PC-9 (cell line): ENCODE measurements at regions not wholly inside any gene's neighbourhood (a gene's known extent, or its start where the extent isn't known, plus 50 kb on each side); places are given as distances from the start of the nearest gene placed in this dataset.

Experiments
- BruUV-seq: library from RNA; stranded (reverse); fragments of 400-500 nt; replicated peaks from 2 replicates; lab custom pipeline; 2021; lab: Mats Ljungman, UMichigan
- CTCF ChIA-PET: fragments of 300-600 bp; sonication (Branson Sonifier 250); formaldehyde crosslinking; loops from one replicate; lab custom pipeline; 2022; ENCODE audit warnings: antibody characterized with exemption; lab: Charles Lee
- POLR2A ChIA-PET: fragments of 300-600 bp; sonication (Branson Sonifier 250); formaldehyde crosslinking; loops from one replicate; lab custom pipeline; 2022; ENCODE audit warnings: antibody characterized with exemption; ENCODE audit not compliant: unreplicated experiment; lab: Charles Lee
- DNase-seq, 2 experiments: peaks; one replicate each; pipeline versions ENCODE4 v3.0.0 to v3.0.0-alpha.2; 2015 to 2022; ENCODE audit warnings: mixed read lengths in 1 of 2
- H2AFZ ChIP-seq: fragments of 200-600 bp; sonication (generic); 2 replicates; pipeline ENCODE4 v1.8.1; 2017; ENCODE audit warnings: antibody characterized with exemption
- H3F3A ChIP-seq: fragments of 200-600 bp; sonication (generic); 2 replicates; pipeline ENCODE4 v1.8.1; 2017; ENCODE audit warnings: antibody characterized with exemption, mild to moderate bottlenecking, low read depth; ENCODE audit not compliant: insufficient read depth
- H3K27ac ChIP-seq: fragments of 200-600 bp; sonication (generic); 2 replicates; pipeline ENCODE4 v1.6.1; 2016; ENCODE audit warnings: mixed run types
- H3K27me3 ChIP-seq: fragments of 200-600 bp; sonication (generic); 2 replicates; pipeline ENCODE4 v1.6.1; 2016; ENCODE audit warnings: low read depth, mixed run types; ENCODE audit not compliant: insufficient read depth
- H3K36me3 ChIP-seq: fragments of 200-600 bp; sonication (generic); 2 replicates; pipeline ENCODE4 v1.6.1; 2016; ENCODE audit warnings: low read depth, mixed run types
- H3K4me1 ChIP-seq: fragments of 200-600 bp; sonication (generic); replicated peaks from 2 replicates; pipeline ENCODE4 v1.6.1; 2016; ENCODE audit warnings: mixed run types; ENCODE audit not compliant: insufficient read depth
- H3K4me2 ChIP-seq: fragments of 200-600 bp; sonication (generic); 2 replicates; pipeline ENCODE4 v1.6.1; 2017; ENCODE audit warnings: mixed run types
- H3K4me3 ChIP-seq: fragments of 200-600 bp; sonication (generic); 2 replicates; pipeline ENCODE4 v1.6.1; 2016; ENCODE audit warnings: mixed run types
- H3K79me2 ChIP-seq: fragments of 200-600 bp; sonication (generic); 2 replicates; pipeline ENCODE4 v1.6.1; 2017; ENCODE audit warnings: low read depth, mixed run types
- H3K9me2 ChIP-seq: fragments of 200-600 bp; sonication (generic); 2 replicates; pipeline ENCODE4 v1.8.1; 2017; ENCODE audit warnings: mild to moderate bottlenecking; ENCODE audit not compliant: insufficient read depth
- H3K9me3 ChIP-seq: fragments of 200-600 bp; sonication (generic); 2 replicates; pipeline ENCODE4 v1.8.1; 2016; ENCODE audit warnings: low read depth; ENCODE audit not compliant: insufficient read depth
- H4K20me1 ChIP-seq: fragments of 200-600 bp; sonication (generic); 2 replicates; pipeline ENCODE4 v1.8.1; 2017; ENCODE audit not compliant: insufficient read depth
- EZH2 ChIP-seq: fragments of 200-600 bp; sonication (generic); IDR thresholded peaks from 2 replicates; pipeline ENCODE4 v1.8.0; 2017; ENCODE audit warnings: antibody characterized with exemption, low read depth
- intact Hi-C: fragments of 100-400 bp; cut with micrococcal nuclease; formaldehyde crosslinking; loops from one replicate; pipeline ENCODE4 v1.10.0; 2022; ENCODE audit not compliant: unreplicated experiment
- TF ChIP-seq, protein P1 (sequence below): fragments of 200-600 bp; sonication (generic); conservative IDR thresholded peaks from 2 replicates; pipeline ENCODE4 v1.6.1; 2017; ENCODE audit warnings: mixed run types, antibody characterized with exemption, mild to moderate bottlenecking, moderate library complexity

DNA sequence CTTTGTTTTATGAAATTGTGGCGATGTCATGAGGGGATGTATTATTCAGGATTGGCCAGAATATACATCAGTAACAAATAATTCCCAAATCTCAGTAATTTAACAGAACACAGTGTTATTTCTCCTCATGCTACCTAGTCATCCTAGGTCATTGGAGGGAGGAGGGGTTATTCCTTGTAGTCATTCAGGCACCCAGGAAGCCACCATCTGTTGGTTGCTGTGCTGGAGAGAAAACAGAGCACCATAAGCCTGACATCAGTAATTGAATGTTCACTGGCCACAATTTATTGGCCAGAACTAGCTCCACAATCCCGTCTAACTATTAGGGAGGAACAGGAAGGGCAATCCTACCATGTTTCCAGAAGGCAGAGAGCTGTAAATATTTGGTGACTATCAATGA, 303.5 kb upstream of the CELF4 start:
- DNase-seq = no peak
- H2AFZ ChIP-seq = no peak overlapping the region
- H3K27ac ChIP-seq = no peak overlapping the region
- no peaks in the 10 kb centered on the region for H3K36me3 ChIP-seq
- TF ChIP-seq, protein P1, sequence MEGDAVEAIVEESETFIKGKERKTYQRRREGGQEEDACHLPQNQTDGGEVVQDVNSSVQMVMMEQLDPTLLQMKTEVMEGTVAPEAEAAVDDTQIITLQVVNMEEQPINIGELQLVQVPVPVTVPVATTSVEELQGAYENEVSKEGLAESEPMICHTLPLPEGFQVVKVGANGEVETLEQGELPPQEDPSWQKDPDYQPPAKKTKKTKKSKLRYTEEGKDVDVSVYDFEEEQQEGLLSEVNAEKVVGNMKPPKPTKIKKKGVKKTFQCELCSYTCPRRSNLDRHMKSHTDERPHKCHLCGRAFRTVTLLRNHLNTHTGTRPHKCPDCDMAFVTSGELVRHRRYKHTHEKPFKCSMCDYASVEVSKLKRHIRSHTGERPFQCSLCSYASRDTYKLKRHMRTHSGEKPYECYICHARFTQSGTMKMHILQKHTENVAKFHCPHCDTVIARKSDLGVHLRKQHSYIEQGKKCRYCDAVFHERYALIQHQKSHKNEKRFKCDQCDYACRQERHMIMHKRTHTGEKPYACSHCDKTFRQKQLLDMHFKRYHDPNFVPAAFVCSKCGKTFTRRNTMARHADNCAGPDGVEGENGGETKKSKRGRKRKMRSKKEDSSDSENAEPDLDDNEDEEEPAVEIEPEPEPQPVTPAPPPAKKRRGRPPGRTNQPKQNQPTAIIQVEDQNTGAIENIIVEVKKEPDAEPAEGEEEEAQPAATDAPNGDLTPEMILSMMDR = no peak
- TF ChIP-seq EZH2 = no peak
- no peak overlapping the region for H3K4me2 ChIP-seq
- POLR2A ChIA-PET = no interaction called here
- H3F3A ChIP-seq = no peaks in the 10 kb centered on the region
- no peaks in the 10 kb centered on the region for H3K9me3 ChIP-seq
- H3K9me2 ChIP-seq = no peaks in the 10 kb centered on the region
- H3K79me2 ChIP-seq = no peaks in the 10 kb centered on the region
- CTCF ChIA-PET = no interaction called here
- H4K20me1 ChIP-seq = no peaks in the 10 kb centered on the region
- no peaks in the 10 kb centered on the region for H3K4me1 ChIP-seq
- intact Hi-C loops = no loop called here
- no TSS peak for BruUV-seq
- no peaks in the 10 kb centered on the region for H3K27me3 ChIP-seq
- no peak overlapping the region for H3K4me3 ChIP-seq

DNA sequence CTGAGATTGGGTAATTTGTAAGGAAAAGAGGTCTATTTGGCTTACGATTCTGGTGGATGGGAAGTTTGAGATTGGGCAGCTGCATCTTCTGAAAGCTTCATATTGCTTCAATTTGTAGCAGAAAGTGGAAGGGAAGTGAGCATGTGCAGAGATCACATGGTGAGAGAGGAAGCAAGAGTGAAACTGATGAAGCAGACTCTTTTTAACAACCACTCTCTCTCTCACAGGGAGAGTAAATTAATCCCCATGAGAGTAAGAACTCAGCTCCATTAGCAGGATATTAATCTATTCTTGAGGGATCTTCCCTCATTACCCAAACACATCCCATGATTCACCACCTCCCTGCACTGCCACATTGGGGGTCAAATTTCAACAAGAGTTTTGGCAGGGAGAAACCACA, 298.5 kb upstream of the CELF4 start:
- DNase-seq = no peak
- Histone ChIP-seq H3K4me1 (no peaks in the 10 kb centered on the region), H3K9me2 (no peaks in the 10 kb centered on the region), H3K4me3 (no peak overlapping the region), H3K27ac (no peak overlapping the region), H4K20me1 (no peaks in the 10 kb centered on the region), H3K9me3 (no peaks in the 10 kb centered on the region), H3K36me3 (no peaks in the 10 kb centered on the region), H3K79me2 (no peaks in the 10 kb centered on the region), H3K4me2 (no peak overlapping the region), H3F3A (no peaks in the 10 kb centered on the region), H2AFZ (no peak overlapping the region), H3K27me3 (no peaks in the 10 kb centered on the region)
- ChIA-PET CTCF (no interaction called here), POLR2A (no interaction called here)
- no peak for TF ChIP-seq EZH2
- TF ChIP-seq, protein P1 = no peak
- no TSS peak for BruUV-seq
- intact Hi-C loops = no loop called here

DNA sequence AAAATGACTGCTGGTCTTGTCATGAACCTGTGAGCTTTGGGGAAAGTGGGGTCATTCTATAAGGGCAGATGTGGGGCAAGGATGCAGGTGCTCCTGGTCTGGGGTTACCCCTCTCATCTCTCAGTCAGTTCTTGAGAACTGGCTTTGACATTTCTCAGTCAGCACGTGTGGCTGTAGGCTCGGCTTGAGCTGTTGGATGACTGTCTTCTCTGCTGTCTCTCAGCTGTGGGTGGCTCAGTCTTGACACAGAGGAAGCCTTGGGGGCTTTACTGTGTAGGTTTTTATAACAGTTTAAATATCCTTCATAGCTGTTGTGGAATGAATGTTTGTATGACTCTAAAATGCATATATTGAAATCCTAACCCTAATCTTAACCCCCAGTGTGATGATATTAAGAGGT, 296.4 kb upstream of the CELF4 start:
- POLR2A ChIA-PET = no interaction called here
- Histone ChIP-seq H3K27me3 (no peaks in the 10 kb centered on the region), H3K9me3 (no peaks in the 10 kb centered on the region), H3K36me3 (no peaks in the 10 kb centered on the region), H2AFZ (no peak overlapping the region), H3K79me2 (no peaks in the 10 kb centered on the region), H3K4me3 (no peak overlapping the region), H4K20me1 (no peaks in the 10 kb centered on the region), H3K27ac (no peak overlapping the region), H3K4me1 (no peaks in the 10 kb centered on the region), H3F3A (no peaks in the 10 kb centered on the region), H3K9me2 (no peaks in the 10 kb centered on the region), H3K4me2 (no peak overlapping the region)
- CTCF ChIA-PET = no interaction called here
- TF ChIP-seq, protein P1 = no peak
- TF ChIP-seq EZH2 = no peak
- intact Hi-C loops = no loop called here
- DNase-seq = no peak
- BruUV-seq = no TSS peak
